AG10803 (cell line): ENCODE measurements at regions not wholly inside any gene's neighbourhood (a gene's known extent, or its start where the extent isn't known, plus 50 kb on each side); places are given as distances from the start of the nearest gene placed in this dataset.
"Not testable (repeated sequence)": the region's sequence is repeated elsewhere in the genome, so short reads cannot be mapped to it uniquely, and the experiment has no call there.

Source experiments
- DNase-seq: peaks from one replicate; pipeline ENCODE4 v3.0.0; 2010; ENCODE audit warnings: low read depth
- H3K4me3 ChIP-seq: 2 replicates; pipeline ENCODE4 v1.5.1; 2011; ENCODE audit warnings: mild to moderate bottlenecking, low read length, control low read depth
- TF ChIP-seq, protein P1 (sequence below): conservative IDR thresholded peaks from 2 replicates; pipeline ENCODE4 v1.5.1; 2011; ENCODE audit warnings: mild to moderate bottlenecking, low read length, control low read depth, inconsistent platforms

- no peak for DNase-seq
- TF ChIP-seq, protein P1, sequence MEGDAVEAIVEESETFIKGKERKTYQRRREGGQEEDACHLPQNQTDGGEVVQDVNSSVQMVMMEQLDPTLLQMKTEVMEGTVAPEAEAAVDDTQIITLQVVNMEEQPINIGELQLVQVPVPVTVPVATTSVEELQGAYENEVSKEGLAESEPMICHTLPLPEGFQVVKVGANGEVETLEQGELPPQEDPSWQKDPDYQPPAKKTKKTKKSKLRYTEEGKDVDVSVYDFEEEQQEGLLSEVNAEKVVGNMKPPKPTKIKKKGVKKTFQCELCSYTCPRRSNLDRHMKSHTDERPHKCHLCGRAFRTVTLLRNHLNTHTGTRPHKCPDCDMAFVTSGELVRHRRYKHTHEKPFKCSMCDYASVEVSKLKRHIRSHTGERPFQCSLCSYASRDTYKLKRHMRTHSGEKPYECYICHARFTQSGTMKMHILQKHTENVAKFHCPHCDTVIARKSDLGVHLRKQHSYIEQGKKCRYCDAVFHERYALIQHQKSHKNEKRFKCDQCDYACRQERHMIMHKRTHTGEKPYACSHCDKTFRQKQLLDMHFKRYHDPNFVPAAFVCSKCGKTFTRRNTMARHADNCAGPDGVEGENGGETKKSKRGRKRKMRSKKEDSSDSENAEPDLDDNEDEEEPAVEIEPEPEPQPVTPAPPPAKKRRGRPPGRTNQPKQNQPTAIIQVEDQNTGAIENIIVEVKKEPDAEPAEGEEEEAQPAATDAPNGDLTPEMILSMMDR = no peak
- H3K4me3 ChIP-seq = no peak overlapping the region
Measured at GRCh38 chr19:27964185-27964584, 1248.8 kb downstream of the UQCRFS1 start.

DNA sequence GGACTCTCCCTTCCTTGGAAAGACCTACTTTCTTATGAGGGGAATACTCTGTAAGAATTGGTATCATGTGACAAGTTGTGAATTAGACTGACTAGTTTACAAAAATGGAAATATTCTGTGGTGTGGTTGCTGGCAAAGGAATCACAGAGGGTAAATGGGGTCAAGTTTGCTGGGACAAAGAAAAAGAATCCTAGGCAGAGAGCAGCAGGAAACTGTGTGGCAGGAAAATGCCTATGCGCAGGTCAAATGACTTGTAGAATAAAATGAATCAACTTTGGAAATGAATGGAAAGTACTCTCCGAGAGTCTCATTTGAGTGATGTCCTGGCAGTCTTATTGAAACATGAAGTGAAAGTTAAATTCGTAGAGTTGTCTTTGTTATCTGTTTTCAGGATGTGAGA lies 1250.7 kb downstream of the UQCRFS1 start:
- no peak overlapping the region for H3K4me3 ChIP-seq
- TF ChIP-seq, protein P1 = no peak
- DNase-seq = peak; percentile 9

DNA sequence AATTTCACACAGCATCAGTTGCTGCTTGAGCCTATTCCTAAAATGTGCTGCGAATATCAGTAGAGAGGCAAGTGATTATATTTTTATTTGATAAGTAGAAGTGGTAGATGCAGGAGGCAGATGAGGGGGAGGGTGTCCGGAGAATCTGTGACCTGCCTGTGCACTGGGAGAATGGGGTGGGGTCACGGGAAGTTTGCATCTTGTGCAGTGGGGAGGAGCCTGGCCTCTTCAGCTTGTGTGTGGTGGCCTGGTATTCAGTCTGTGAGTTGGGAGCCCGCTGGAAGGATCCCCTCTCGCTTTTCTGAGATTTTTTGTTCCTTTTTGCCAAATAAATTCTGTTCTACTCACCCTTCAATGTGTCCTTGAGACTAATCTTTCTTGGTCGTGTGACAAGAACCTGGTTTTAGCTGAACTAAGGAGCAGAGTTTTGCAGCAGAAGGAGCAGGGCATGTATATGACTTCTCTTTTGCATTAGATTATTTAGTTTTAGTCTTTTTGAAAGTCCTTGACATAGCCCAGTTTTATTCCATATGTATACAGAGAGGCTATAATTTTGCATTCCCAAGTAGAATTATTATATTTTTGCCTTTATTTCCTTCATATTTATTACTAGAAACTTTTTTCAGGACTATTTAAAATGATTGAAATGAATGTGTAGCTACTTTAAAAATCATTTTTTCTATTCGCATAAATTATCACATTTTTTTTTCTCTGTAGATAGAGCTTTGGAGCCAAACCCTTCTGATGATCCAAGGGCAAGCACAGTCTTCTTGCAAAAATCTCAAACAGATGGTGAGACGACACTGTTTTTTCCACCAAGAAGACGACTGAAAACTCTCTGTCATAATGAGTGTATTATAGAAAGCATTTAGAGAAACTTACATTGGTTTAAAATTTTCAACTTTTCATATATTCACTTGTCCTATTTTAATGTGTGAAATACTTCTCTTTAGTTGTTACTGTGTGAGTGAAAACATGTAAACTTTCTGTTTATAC lies 1257.2 kb downstream of the UQCRFS1 start:
- DNase-seq = no peak
- H3K4me3 ChIP-seq = no peak overlapping the region
- TF ChIP-seq, protein P1 = no peak

GRCh38 chr19:27942607-27943006 lies 1270.3 kb downstream of the UQCRFS1 start:
- H3K4me3 ChIP-seq, DNase-seq: not testable (repeated sequence)

- H3K4me3 ChIP-seq = no peak overlapping the region
- no peak for DNase-seq
- TF ChIP-seq, protein P1 = no peak
Measured at GRCh38 chr19:27936139-27936538, 1276.8 kb downstream of the UQCRFS1 start.

DNA sequence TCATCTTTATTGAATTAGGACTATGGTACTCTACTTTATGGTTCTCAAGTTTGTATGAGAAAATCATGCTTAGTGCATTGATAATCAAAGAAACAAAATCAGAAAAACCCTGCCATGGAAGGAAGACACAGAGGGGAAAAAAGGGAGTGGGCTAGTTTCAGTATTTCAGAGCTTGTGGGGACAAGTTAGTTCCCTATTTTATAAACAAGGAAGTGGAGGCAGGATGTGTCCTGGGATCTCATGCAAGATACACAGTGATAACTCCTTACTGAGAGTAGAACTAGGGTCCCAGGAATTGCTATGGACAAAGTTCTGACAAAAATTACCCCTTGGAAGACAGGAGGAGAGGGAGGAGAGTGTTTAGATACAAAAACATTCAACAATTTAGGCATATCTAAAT lies 1277.3 kb downstream of the UQCRFS1 start:
- no peak overlapping the region for H3K4me3 ChIP-seq
- TF ChIP-seq, protein P1 = no peak
- no peak for DNase-seq

DNA sequence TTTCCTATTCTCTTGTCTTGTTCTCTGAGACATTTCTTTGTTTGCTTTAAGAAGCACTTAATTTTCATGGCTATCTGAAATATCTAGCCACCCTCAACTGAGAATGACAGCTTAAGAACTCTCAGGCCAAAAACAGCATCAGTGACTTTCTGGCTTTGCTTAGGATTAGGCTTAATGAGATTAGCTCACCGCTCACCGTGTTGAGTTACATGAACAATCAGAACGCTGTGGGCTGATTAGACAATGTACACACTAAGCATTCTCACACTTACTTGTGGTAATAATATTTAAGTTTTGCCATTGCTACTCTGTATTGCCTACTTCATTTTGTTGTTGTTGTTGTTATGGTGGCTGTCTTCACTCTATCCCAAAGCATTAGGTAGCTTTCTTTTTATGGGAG lies 1283.6 kb downstream of the UQCRFS1 start:
- DNase-seq = no peak
- TF ChIP-seq, protein P1 = no peak
- H3K4me3 ChIP-seq = no peak overlapping the region
